Uterus (tissue), 3 donors: ENCODE measurements at regions not wholly inside any gene's neighbourhood (a gene's known extent, or its start where the extent isn't known, plus 50 kb on each side); places are given as distances from the start of the nearest gene placed in this dataset.
A peak's percentile ranks its signal among the peaks of the same experiment; 100 is the strongest.

ENCODE experiments used
- DNase-seq, 2 donors: peaks; one replicate each; pipeline ENCODE4 v3.0.0-alpha.2; 2019 to 2020
- H3K27ac ChIP-seq, 2 donors: fragments of 200-600 bp; sonication (generic); 1 replicate in 1 of 2; 2 replicates in 1 of 2; pipeline ENCODE4 v1.5.1; 2016 to 2018
- H3K27me3 ChIP-seq, 2 donors: fragments of 200-600 bp; sonication (generic); one replicate each; pipeline ENCODE4 v1.5.1; 2018 to 2019; ENCODE audit warnings: control low read depth in 1 of 2
- H3K36me3 ChIP-seq, 2 donors: fragments of 200-600 bp; sonication (generic); one replicate each; pipeline ENCODE4 v1.5.1; 2019; ENCODE audit warnings: control low read depth in 1 of 2
- H3K4me1 ChIP-seq, 2 donors: fragments of 200-600 bp; sonication (generic); one replicate each; pipeline ENCODE4 v1.5.1; 2018 to 2019; ENCODE audit warnings: control low read depth in 1 of 2
- H3K4me3 ChIP-seq, 2 donors: fragments of 200-600 bp; sonication (generic); 1 replicate in 1 of 2; 2 replicates in 1 of 2; pipeline ENCODE4 v1.5.1; 2018 to 2019; ENCODE audit warnings: mild to moderate bottlenecking in 1 of 2
- H3K9me3 ChIP-seq, 2 donors: fragments of 200-600 bp; sonication (generic); one replicate each; pipeline ENCODE4 v1.5.1; 2019; ENCODE audit warnings: control low read depth in 1 of 2
- CTCF ChIP-seq, 4 experiments: fragments of 200-600 bp in 2 of 4; fragments of 450-650 bp in 2 of 4; sonication (generic) in 2 of 4; IDR thresholded peaks; one replicate each; pipeline ENCODE4 v1.5.1; 2016 to 2019; ENCODE audit warnings: antibody characterized with exemption in 4 of 4, mild to moderate bottlenecking in 2 of 4, moderate library complexity in 1 of 4
- POLR2A ChIP-seq, 2 donors: fragments of 450-650 bp; IDR thresholded peaks; one replicate each; pipeline ENCODE4 v1.6.1; 2016; ENCODE audit warnings: antibody characterized with exemption in 2 of 2, mild to moderate bottlenecking in 1 of 2, moderate library complexity in 1 of 2
- intact Hi-C: fragments of 100-400 bp; cut with DNase I; formaldehyde crosslinking; loops from one replicate; pipeline ENCODE4 v1.15.1; 2023; ENCODE audit warnings: low total_unique reads
- donor health status: DM: yes; HTN: yes; CAD: no.

- no peak for DNase-seq
- Histone ChIP-seq H3K36me3 (no peaks in the 10 kb centered on the region), H3K9me3 (no peaks in the 10 kb centered on the region), H3K27me3 (no peaks in the 10 kb centered on the region), H3K4me1 (no peaks in the 10 kb centered on the region), H3K4me3 (no peak overlapping the region), H3K27ac (no peak overlapping the region)
- no peak for TF ChIP-seq POLR2A (IDR thresholded peaks at IDR 0.05)
- no peak for TF ChIP-seq CTCF (IDR thresholded peaks at IDR 0.05)
- intact Hi-C loops = no loop called here
Observed at GRCh38 chr16:73198481-73198880, 150.6 kb upstream of the ZFHX3 start.

DNA sequence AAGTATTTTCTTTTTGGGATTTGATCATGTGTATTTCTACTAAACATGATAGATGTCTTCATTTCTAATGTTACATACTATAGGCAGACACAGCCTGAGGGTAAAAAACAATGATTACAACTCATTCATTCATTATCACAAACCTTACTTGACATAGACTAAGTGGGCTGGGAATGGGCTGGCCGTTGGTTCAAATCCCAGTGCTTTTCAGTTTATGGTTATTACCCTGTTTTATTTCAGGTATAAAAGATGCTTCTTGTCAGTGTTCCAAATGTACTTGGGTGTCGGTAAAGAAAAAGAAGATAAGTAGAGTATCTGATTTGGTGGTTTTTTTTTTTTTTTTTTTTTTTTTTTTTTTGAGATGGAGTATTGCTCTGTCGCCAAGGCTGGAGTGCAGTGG lies 149.7 kb upstream of the ZFHX3 start:
- Histone ChIP-seq H3K9me3 (no peaks in the 10 kb centered on the region), H3K4me3 (no peak overlapping the region), H3K36me3 (no peaks in the 10 kb centered on the region), H3K4me1 (no peaks in the 10 kb centered on the region), H3K27ac (no peak overlapping the region), H3K27me3 (no peaks in the 10 kb centered on the region)
- DNase-seq = no peak
- TF ChIP-seq POLR2A (IDR thresholded peaks at IDR 0.05) (no peak), CTCF (IDR thresholded peaks at IDR 0.05) (no peak)
- intact Hi-C loops = no loop called here

DNA sequence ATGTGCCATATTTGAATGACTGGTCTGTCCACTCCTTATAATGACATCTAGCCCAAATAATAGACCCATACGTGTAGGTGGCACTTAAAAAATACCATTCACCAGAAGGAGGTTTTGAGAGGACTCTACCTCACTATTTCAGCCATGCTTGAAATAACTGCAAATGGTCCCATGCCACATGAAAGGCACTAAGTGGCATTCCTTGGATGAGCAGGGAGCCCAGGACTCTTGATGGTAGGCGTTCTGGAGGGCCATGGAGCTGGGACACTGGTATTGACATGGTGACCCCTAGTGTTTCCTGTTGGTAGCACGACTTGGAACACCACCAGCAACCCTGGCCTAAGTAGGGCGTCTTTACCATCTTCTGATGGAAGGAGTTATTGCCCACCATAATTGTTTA lies 148.7 kb upstream of the ZFHX3 start:
- intact Hi-C loops = no loop called here
- Histone ChIP-seq H3K36me3 (no peaks in the 10 kb centered on the region), H3K27ac (no peak overlapping the region), H3K9me3 (no peaks in the 10 kb centered on the region), H3K4me1 (no peaks in the 10 kb centered on the region), H3K27me3 (no peaks in the 10 kb centered on the region), H3K4me3 (no peak overlapping the region)
- TF ChIP-seq CTCF (IDR thresholded peaks at IDR 0.05) = peak; percentile 35 to 60 (median 54)
- no peak for TF ChIP-seq POLR2A (IDR thresholded peaks at IDR 0.05)
- DNase-seq = peak; percentile 55 to 63

DNA sequence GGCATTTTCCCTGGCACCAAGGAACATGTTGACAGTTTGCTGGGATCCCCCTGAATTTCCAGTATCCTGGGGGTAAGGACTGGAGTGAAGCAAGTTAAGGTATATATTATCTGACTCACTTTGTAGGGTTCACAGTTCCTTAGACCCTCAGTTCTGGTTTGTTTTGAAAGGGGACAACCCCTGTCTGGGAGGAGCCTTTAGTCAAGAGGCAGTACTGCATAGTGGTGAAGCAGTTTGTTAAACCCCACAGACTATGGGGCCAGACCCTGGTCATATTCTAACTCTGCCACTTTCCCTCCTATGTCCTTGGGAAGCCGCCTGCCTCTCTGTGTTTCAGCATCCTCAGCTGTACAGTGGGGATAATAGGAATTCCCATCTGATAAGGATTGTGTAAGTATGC lies 145.5 kb upstream of the ZFHX3 start:
- no peaks in the 10 kb centered on the region for H3K9me3 ChIP-seq
- no peak overlapping the region for H3K4me3 ChIP-seq
- no peak overlapping the region for H3K27ac ChIP-seq
- H3K36me3 ChIP-seq = no peaks in the 10 kb centered on the region
- no peaks in the 10 kb centered on the region for H3K27me3 ChIP-seq
- no peaks in the 10 kb centered on the region for H3K4me1 ChIP-seq
- intact Hi-C loops = no loop called here
- TF ChIP-seq CTCF (IDR thresholded peaks at IDR 0.05) (no peak), POLR2A (IDR thresholded peaks at IDR 0.05) (no peak)
- DNase-seq = no peak

GRCh38 chr16:73192232-73192894 lies 144.4 kb upstream of the ZFHX3 start:
- Histone ChIP-seq H3K9me3 (no peaks in the 10 kb centered on the region), H3K4me1 (no peaks in the 10 kb centered on the region), H3K4me3 (no peak overlapping the region), H3K27ac (no peak overlapping the region), H3K27me3 (no peaks in the 10 kb centered on the region), H3K36me3 (no peaks in the 10 kb centered on the region)
- TF ChIP-seq CTCF (IDR thresholded peaks at IDR 0.05) (no peak), POLR2A (IDR thresholded peaks at IDR 0.05) (no peak)
- DNase-seq = no peak
- intact Hi-C loops = no loop called here
